ENCODE measurements at regions not wholly inside any gene's neighbourhood (a gene's known extent, or its start where the extent isn't known, plus 50 kb on each side); places are given as distances from the start of the nearest gene placed in this dataset.
A peak's percentile ranks its signal among the peaks of the same experiment; 100 is the strongest.

DNA sequence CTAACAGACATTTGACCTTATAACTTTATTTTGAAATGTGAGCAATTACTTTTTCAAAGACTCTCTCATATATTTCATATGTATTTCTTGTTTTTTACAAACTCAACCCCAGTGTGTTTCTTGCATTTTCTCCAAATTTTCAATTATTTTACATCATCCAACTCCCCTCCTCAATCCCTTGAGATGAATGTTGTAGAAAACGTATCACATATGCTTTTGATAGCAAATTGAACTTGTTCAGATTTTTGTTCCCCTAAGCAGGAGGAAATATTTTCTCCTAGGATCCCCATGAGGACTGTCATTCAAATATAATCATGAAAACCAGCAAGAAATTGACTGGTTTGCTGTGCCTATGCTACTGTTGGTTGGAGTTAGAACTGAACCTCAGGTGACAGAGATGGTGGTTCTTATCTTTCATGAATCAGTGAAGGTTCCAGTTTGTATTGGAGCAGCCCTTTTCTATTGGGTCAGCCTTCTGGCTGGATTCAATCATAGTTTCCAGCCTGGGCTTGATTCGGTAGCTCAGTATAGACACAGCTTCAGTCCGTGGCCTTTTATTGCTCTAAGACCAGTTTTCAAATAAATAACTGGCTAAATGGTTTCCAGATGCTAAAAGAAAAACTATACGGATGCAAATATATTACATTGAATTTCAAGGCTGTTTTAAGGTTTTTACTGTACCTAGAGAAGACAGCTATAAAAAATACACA, 591.0 kb downstream of the EPHA4 start:
- DNase-seq (ENCODE audit: low read depth) = no peak

DNA sequence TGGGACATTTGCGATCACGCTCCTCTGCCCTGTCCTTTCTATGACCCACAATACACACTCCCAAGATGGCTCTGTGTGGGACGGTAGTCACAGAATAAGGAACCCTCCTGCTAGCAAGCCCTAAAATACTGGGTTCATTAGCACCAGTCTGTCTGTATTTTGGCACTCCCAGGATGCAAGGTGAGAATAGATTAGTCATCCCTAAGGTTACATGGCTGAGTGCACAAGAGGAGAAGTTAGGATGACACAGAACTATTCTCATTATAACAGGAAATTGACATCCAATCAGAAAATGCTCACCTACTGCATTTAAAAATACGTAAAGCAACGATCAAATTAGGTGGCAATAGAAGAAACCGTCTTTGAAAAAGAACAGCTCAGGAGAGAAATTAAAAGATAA, 590.2 kb downstream of the EPHA4 start:
- no peak for DNase-seq (ENCODE audit: low read depth)

DNA sequence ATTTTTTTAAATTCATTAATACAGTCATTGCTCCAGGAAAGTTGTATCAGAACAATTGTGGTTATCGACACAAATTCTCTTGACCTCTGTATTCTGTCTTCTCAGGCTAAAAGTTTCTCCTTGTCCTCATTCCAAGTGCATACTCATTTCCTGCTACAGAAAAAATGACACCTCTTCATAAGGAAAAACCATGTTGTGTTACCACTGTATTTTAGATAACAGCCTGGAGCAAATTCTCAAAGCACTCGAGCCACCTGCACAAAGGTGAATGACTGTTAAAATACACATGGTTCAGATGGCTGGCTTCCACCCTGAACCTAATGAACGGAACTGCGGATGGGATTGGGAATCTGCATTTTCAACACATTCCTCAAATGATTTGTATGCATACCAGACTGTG, 586.5 kb downstream of the EPHA4 start:
- DNase-seq (ENCODE audit: low read depth) = no peak

DNA sequence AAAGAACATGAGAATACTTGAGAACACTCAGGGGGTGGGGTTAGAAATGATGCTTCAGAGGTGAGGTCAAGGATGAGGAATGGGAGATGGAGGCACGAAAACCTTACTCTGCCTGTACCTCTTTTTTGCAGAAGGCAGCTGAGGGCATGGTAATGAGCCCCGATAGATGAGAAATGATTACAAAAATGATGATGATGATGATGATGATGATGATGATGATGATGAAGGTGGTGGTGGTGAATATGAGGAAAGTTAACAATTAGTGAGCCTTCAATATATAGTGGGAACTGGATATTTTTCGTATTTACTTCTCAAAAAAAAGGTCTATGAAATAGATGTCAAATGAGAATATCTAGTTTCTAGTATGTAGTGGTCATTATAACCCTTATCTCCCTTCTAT, 584.3 kb downstream of the EPHA4 start:
- DNase-seq (ENCODE audit: low read depth) = no peak

DNA sequence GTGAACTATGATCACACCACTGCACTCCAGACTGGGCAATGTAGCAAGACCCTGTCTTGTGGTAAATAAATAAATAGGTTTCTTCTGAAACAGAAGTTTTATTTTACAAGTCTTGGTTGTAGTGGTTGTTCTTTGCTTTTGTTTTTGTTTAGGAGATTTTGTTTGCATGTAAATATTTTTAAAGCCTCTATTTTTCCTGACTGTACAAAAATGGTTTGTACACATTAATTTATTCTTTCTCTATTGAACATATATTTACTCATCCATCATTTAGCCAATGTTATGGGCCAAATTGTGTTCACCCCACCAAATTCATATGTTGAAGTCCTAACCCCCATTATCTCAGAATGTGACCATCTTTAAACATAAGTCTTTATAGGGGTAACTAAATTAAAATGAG, 580.1 kb downstream of the EPHA4 start:
- no peak for DNase-seq (ENCODE audit: low read depth)

DNA sequence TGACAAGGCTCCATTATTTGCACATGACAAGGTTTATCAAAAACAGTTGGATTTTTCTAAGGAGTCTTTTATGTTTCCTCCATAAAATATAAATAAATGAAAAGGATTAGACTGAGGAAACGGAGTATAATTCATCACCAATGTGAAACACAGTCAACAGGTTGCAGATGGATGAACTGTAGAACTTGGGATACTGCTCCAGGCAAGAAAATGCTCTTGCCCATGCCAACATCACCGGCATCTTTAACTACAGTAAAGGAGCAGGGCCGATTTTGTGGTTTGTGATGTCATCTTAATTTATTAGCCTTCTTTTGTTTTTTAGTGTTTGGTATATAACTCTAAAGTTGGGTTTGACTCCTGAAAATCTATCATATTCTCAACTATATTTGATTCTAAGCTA, 577.3 kb downstream of the EPHA4 start:
- DNase-seq (ENCODE audit: low read depth) = no peak

DNA sequence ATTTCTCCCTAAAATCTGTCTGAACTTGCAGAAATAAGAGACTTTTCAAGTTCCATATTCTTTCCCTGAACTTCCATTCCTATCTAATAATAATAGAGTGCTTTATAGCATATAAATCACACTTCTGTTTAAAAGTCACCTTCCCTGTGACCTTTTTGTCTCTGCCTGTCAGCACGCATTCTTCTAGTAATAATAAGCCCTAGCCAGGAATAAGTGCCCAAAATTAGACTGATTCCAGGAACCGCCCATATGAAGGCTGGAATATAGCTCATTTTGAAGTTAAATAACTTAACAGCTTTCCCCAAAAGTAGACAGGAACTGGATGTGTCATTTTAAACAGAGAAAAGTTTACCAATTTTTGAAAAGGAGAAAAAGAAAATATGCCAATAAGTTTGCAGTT, 576.5 kb downstream of the EPHA4 start:
- no peak for DNase-seq (ENCODE audit: low read depth)

DNA sequence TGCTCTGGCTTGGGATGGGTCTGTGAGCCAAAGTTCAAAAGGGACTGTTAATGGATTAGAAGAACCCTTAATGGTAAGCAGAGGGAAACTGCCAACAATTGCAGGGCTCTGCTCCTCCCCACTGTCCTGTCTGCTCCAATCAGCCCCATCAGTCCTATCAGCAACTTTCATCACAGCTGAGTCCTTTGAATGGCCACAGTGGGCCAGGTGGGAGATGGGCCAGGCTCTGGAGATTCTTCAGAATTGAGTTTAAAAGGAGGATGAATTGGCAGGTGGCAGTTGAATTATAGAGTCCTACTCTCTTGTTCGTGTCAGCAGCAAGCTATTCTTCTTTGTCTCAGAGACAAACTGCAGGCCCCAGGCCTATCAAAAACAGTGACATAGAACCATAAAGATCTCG, 573.9 kb downstream of the EPHA4 start:
- no peak for DNase-seq (ENCODE audit: low read depth)

DNA sequence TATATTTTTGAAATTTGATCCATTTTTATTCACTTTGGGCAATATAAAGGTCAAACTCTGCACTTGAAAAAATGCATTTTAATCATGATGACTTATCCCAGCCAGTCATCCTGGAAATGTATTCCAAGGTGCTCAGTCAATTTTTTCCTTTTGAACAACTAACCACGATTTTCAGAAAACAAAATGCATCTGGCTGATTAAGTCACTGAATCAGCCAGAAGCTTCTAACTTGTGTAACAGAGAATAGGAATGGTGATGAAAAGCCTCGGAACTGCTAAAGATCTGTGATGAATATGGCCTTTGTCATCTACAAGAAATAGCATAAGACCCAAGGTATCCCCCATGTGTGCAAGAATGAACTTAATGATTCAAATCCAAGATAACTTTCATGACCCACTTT, 572.7 kb downstream of the EPHA4 start:
- DNase-seq (ENCODE audit: low read depth) = no peak

DNA sequence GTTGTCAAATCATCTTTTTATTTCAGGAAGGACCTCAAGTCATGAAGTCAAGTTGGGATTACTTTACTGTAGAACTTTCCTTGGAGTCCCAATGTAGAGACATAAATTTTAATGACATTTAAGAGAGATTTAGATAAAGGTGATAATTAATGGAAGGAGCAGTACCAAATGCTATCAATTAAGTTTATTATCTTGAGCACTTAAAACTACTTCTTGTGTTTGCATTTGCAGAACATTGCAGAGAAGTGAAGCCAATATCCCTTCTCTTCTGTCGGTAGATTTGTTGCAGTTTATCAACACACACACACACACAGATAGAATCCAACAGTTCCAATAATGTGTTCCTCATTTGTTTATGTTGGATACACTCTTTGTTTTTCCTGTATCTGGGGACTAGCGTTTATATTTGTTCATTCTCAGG, 570.7 kb downstream of the EPHA4 start:
- DNase-seq (ENCODE audit: low read depth) = no peak

DNA sequence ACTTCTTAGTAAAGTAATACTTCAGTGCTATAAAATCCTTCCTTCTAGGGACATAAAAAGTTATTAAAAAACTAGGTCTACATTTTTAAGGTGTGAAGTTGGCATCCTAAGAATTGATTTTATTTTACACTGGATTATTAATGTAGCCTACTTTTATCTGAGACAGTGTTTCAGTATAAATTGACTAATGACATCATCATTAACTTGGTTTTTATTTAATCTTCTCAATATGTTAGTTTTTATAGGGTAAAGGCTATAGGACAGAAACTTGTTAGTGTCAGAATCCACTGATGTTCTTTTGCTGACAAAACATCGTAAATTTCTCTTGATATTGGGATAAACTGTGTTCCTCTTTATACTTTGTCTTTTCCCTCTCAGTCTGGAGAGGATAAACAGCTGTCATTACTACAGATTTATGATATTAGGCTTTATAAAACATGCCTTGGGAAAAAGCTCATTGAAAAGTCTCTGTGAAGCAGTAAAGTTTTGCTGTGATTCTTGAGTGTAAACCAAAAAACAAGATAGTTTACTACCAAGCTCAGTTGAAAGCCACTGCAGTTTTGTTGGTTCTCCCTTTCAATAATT, 569.9 kb downstream of the EPHA4 start:
- DNase-seq (ENCODE audit: low read depth) = no peak

DNA sequence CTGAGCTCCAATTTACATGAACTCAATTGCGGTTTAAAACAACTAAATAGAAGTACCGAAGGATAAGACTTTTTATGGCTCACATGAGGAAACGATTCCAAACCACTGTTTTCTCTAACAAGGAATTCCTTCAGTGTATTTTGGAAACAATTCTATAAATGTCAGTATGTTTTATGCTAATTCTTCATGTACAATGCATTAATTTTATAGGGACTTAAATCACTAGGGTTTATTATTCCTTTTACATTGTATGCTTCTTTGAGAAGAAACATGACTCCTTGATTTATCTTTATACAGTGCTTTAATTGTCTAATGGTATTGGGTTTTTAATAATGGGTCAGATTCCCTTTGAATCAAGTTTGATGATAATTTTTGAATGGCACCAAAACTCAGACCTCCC, 566.8 kb downstream of the EPHA4 start:
- no peak for DNase-seq (ENCODE audit: low read depth)

DNA sequence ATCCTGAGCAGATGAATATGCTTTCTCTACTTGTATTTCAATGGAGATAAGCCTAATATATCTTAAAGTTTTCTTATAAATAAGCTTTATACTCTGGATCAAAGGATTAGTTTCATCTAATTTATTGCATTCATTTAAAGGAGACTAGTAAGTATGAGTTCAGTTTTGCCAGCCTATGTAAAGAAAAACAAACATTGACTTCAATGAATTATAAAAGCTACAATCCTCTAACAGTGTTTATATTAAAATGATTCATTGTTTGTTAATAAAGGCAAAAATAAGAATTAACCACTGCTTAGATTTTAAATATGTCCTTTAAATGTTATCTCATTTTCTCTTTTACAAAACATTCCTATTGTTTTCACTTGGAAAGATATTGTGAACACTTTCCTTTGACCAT, 566.0 kb downstream of the EPHA4 start:
- no peak for DNase-seq (ENCODE audit: low read depth)

DNA sequence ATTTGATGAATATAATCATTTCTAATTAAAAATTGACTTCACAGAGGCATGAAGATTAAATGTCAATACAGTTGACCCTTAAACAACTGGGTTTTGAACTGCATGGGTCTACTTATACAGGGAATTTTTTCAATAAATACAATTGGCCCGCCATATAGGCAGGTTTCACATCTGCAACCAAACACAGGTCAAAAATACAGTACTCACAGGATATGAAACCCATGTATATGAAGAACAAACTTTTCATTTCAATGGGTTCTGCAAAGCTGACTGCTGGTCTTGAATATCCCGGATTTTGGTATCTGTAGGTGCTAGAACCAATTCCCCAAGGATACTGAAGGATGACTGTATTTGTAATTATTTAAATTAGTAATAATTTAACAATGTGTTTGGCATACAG, 555.6 kb downstream of the EPHA4 start:
- DNase-seq (ENCODE audit: low read depth) = no peak

DNA sequence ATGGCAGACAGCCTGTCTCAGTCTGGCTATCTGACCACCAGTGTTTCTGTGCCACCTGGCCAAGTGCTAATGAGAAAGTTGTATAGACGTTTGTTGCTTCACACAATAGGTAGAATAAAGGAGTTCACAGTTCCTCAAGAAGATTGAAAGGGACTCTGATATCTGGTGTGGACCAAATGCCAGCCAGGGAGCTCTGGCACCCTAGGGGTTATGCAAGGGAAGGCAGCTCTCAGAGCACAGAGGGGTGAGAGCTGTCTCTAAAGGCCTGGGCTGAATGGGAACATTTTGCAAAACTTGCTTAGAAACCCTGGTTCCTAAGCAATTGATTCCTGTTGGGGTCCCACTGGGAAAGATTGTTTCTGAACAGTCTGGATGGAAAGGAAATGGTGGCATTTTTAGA, 553.8 kb downstream of the EPHA4 start:
- no peak for DNase-seq (ENCODE audit: low read depth)

DNA sequence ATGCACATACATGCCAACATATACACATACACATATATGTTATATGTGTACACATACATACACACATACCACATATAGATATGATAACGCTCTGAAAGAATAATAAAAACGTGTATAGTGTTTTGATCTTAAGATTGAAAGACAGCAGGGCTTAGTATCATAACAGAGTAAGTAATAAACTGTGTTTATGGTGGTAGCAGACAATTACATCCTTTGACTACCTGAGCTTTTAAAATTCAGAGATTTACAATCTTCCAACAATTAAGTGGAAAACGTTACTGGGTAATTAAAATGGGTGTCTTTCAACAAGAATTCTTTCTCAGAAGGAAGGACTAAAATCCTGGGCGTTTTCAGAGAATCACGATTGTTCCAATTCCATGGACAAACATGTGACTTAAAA, 552.4 kb downstream of the EPHA4 start:
- DNase-seq (ENCODE audit: low read depth) = no peak

DNA sequence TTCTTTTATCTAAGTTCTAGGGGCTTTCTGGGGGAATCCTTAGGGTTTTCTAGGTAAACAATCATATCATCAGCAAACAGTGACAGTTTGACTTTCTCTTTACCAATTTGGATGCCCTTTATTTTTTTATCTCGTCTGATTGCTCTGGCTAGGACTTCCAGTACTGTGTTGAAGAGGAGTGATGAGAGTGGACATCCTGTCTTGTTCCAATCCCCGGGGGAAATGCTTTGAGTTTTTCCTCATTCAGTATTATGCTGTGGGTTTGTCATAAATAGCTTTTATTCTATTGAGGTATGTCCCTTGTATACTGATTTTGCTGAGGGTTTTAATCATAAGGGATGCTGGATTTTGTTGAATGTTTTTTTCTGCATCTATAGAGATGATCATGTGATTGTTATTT, 549.5 kb downstream of the EPHA4 start:
- DNase-seq (ENCODE audit: low read depth) = no peak

DNA sequence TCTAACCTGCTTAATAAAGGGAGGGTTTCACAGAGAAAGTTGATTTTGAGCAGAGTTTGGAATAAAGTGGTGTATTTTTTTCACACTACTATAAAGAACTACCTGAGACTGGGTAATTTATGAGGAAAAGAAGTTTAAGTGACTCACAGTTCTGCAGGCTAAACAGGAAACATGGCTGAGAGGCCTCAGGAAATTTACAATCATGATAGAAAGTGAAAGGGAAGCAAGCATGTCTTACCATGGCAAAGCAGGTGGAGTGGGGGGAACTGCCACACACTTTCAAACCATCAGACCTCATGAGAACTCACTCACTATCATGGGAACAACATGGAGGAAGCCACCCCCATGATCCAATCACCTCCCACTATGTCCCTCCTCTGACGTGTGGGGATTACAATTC, 546.7 kb downstream of the EPHA4 start:
- no peak for DNase-seq (ENCODE audit: low read depth)

DNA sequence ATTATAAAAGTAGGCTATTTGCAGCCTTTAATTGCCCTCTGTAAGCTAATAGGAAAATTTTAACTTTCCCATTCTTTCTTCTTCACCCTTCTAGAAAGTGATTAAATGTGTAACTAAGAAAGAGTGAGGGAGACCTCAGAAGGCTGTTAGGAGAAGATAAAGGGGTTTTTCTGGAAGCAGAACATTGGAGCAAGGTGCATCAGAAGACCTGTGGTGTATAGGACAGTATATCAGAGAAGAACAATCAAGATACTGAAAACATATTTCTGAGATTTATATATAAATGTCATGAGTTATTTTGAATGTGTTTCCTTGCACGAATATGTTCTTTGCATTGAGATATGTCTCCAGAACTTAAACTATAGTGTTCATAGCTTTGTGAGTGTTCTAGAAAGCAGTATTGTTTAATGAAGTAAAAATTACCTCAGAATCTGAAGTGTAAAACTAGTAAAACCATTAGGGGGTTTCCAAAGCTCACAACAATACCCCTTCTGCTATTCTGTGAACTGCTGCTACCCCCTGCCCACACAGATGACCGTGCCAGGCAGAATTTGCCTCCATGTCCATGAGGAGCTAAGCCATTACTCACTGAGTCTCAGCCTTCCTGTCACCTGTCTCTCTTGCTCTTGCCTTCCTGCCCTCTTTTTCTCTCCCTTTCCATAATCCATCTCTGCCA, 537.9 kb downstream of the EPHA4 start:
- no peak for DNase-seq (ENCODE audit: low read depth)

DNA sequence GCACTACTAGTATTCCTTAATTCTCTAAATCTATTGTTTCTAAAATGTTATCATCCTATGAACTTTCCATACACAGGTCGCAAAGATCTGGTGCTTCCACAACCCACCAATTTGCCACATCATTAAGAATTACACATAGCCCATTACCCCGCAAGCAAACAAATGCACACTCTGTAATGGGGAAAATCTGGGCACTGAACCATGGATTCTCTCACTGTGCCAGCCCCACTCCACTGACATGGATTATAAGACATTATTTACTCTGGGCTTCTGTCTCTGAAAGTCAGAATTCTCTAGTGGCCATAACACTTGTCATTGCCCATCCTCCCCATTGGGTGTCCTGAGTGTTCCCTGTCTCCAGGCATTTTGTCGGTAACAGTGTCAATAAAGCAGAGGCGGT, 537.1 kb downstream of the EPHA4 start:
- DNase-seq (ENCODE audit: low read depth) = no peak

DNA sequence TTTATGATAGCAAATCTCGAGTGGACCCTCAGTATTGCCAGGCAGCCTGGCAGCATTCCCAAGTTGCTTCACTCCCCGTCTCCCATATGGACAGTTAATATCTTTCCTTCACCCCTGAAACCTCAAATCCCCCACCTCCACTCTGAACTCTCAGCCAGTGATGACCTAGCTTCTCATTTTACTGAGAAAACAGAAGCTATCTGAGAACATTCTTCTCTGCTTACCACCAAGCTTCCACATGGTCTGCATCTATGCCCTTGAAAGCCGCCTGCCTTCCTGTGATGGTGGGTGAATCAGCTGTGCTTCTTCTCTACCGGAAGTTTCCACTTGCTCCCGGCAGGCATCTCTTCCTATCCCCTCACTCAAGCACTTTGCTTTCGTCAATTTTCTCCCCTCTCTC, 529.2 kb downstream of the EPHA4 start:
- DNase-seq (ENCODE audit: low read depth) = peak; percentile 41

DNA sequence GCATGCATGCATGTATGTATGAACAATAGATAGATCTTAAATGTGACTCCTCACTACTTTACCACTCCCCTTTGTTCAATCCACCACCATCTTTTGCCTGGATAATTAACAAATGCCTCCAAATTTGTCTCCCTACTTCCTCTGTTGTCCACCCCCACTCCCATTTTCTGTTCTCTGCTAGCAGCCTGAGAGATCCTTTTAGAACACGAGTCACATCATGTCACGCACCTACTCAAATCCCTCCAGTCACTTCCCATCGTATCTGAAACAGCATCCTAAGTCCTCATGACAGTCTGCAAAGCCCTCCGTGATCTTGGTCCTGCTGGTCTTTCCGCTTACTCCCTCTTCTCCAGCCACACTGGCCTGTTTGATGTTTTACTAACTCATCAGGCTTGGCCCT, 527.3 kb downstream of the EPHA4 start:
- DNase-seq (ENCODE audit: low read depth) = no peak

DNA sequence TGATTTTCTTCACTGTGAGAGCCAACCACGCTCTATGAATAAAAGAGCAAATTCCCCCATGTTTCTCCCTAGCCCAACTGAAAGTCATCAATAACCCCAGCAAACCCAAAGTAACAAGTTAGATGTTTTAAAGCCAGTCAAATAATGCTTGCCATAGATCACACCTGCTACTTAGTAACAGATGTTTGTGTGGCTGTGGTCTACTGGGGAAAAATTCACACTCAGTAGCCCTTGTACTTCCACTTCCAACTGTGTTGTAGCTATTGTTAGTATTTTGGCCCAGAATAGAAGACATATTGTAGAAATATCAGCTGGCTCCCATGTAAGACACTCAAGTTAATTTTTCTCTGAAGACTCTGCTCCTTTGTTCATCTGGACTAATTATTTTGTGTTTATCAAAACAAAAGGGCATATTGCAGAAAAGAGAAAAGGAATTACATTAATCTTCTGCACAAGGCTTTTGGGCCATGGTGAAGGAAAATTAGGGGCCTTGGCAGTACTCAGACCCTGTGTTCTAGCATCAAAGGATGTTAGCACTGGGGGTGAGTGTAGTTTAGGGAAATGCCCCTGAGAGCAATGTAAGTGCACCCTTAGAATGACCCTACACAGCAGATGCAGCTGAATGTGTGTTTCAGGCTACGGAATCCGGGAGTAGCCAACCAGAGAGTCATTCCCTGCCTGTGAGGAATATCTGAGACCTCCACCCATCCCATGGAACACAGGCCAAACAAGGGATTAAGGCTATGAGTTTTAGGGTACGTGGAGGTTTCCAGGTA, 521.9 kb downstream of the EPHA4 start:
- DNase-seq (ENCODE audit: low read depth) = no peak

Data from non-pigmented ciliary epithelial cell (primary cell).